HTR-8/SVneo (cell line): ENCODE measurements at regions not wholly inside any gene's neighbourhood (a gene's known extent, or its start where the extent isn't known, plus 50 kb on each side); places are given as distances from the start of the nearest gene placed in this dataset.
"Not testable (repeated sequence)": the region's sequence is repeated elsewhere in the genome, so short reads cannot be mapped to it uniquely, and the experiment has no call there.

ENCODE experiments used
- DNase-seq: peaks from one replicate; pipeline ENCODE4 v3.0.0; 2011; ENCODE audit warnings: low spot score, mixed read lengths; ENCODE audit not compliant: insufficient read length
- FAIRE-seq: peaks from 2 replicates; lab custom pipeline; 2011; peaks lifted over from hg19 to GRCh38; lab: Jason Lieb, UNC

DNA sequence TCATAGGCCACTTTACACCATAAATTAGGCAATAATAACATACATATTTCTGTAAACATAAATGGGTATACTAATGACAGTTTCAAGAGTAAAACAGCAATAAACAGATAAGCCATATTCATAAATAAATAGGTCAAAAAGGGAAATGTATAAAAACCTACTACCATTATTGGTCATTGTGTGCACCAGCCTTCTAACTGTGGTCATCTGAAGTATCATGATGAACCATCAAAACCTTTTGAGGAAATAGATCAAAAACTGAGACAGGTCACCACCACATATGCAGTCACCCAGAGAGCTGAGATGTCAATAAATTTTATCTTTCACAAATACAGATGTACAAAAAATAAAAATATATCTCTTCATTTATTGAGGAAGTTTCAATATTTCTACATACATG, 438.8 kb upstream of the FAM174A start:
- DNase-seq, FAIRE-seq: not testable (repeated sequence)

DNA sequence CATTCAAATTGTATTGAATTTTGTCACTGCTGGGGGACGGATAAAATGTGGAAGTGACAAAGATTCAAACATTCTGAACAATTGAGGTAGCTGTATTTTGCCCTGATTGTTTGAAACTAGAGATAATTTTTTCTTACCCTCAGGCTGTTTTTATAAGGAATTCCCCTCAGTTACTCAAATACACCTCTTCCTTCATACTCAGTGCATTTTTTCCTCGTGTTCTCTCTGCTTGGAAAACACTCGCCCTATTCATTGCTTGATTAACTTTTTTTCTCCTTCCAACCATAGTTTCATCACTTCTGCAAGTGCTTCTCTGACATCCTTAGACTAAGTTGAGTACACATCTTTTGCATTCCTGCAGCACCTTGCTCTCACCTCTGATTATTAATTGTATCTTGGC, 454.5 kb upstream of the FAM174A start:
- not testable (repeated sequence) for DNase-seq, FAIRE-seq

DNA sequence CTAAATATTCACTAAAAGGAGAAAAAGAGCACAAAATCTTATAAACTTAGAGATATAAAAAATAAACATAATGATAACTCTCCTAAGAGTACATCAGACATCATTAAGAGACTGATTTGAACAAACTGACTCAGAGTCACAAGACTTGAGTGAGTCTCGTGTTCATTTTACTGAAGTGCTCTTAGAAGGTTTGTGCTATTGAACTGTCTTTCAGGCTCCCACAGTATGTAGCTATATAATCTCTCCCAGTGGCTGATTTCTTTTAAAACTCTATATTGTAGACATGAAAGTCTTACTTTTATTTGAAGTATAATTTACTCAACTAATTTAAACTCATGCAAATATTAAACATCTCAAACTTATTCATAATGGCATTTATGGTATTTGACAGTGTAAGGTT, 456.0 kb upstream of the FAM174A start:
- DNase-seq, FAIRE-seq: not testable (repeated sequence)

DNA sequence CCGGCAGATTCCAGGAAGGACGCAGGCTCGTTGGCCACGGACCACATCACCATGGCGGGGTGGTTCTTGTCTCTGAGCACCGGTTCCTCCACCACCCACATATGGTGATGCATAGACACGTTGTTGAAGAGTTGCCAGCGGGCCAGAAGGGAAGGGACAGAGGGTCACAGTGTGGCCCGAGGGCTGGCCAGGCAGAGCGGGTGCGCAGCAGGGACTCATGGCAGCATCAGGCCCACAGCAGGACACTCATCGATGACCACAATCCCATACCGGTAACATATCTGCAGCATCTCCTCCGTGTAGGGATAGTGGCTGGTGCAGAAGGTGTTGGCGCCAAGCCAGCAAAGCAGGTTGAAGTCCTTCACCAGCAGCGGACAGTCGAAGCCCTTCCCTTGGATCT, 469.2 kb upstream of the FAM174A start:
- not testable (repeated sequence) for DNase-seq, FAIRE-seq

DNA sequence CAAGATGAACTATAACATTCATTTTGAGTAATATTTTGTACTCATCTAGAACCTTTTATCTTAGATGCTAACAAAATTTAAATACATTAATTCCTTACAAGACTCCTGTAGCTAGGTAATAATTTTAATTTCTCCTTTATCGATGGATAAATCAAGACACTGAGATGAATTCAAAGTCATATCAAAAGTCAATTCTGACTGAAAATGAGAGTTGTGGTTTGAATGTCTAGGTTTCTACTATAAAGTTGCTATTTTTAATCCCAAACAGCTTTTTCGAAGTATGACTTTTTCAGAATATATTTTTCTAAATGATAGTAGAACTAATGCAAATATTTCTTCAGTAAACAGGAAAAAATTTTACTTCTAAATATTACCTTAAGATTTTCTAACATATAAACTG, 491.7 kb upstream of the FAM174A start:
- DNase-seq (no peak), FAIRE-seq (no peak)

DNA sequence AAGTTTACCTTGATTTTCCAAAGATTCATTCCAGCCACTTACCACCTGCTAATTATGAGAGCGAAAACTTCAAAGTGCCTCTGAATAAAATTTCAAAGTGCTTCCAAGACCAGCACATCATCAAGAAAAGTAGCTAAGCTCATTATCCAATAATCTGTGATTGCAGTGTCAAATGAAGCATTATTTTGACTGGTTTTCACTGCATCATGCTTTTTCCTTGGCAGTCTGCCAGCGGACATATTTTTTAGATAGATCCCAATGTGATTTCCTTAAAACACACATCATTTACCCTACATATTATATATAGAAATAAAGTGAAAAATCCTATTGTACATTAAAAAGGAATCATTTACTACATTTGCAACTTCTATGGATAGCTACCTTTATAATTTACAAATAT, 508.6 kb upstream of the FAM174A start:
- FAIRE-seq (no peak), DNase-seq (no peak)

DNA sequence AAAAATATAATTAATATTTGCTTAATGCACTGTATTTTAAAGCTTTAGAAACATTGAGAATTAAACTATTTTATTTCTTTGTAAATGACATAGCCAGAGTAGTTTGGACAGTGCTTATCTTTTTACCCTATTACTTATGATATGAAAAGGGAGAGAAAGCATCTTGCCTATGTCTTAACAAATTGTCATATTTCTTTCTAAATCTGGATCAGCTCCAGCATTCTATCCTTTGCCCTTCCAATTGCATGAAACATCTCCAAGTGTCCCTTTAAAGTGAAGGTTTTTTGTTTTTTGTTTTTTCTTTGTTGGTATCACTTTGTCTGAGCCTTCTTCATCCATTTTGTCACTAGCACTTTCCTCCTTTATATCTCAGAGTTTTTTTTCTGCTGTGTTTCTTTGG, 511.6 kb upstream of the FAM174A start:
- FAIRE-seq: no peak

DNA sequence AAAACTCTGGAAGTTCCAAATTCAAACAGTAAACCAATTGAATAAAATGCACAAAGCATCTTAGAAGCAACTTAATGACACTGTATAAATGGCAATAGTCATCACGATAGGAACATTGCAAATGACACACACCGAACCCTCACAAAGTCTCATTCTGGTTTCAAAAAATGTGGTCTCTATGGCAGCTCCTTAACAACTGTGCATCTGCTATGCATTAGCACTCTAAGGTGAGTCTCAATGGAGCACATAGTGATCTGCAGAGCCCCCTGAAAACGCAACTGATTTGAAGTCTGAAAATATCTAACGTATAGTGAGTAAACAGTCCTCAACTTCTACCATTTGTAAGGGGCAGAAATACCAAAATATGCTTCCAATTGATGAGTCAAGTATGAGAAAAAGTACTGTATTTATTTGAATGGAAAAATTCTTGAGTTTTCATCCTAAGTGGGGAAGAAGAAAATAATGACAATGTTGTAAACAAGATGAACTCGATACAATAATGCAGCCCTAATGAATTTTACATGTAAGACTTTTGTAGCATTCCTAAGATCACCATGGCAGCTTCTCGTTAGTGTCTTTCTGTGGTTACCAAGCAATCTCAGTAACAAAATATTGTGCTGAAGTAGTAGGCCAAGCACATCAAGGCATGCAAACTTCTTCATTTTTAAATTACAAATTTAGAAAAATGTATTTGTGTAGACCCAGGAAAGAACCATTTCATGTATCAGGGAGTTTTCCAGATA, 517.5 kb upstream of the FAM174A start:
- DNase-seq (no peak), FAIRE-seq (no peak)

More for the DNA sequence above, 511.6 kb upstream of the FAM174A start:
- DNase-seq: no peak

DNA sequence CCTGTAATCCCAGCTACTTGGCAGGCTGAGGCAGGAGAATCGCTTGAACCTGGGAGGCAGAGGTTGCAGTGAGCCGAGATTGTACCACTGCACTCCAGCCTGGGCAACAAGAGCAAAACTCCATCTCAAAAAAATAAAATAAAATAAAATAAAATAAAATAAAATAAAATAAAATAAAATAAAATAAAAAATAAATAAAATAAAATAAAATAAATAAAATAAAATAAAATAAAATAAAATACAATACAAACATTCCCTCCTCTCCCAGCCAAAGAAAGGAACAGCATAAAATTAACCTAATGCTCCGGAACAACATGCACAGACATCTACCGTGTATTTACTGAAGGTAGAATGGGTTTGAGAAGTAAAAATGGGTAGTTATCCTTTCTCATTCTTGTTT, 521.9 kb upstream of the FAM174A start:
- FAIRE-seq, DNase-seq: not testable (repeated sequence)

DNA sequence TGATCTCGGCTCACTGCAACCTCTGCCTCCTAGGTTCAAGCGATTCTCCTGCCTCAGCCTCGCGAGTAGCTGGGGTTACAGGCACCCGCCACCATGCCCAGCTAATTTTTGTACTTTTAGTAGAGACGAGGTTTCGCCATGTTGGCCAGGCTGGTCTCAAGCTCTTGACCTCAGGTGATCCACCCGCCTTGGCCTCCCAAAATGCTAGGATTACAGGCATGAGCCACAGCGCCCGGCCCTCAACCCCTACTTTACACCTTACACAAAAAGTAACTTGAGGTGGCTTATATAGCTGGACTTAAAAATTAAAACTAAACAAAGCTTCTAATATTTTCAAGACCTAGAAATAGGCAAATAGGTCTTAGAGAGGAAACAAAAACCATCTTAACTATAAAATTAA, 524.0 kb upstream of the FAM174A start:
- not testable (repeated sequence) for FAIRE-seq, DNase-seq

DNA sequence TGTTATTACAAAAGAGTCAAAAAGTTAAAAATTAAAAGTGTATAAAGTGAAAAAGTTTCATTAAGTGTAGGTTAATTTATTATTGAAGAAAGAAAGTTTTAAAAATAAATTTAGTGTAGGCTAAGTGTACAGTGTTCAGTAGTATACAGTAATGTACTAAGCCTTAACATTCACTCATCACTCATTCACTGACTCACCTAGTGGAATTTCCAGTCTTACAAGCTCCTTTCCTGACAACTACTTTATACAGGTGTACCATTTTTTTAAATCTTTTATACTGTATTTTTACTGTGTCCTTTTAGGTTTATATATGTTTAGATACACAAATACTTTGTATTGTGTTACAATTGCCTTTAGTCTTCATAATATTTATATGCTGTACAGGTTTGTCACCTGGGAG, 530.2 kb upstream of the FAM174A start:
- FAIRE-seq: no peak
- DNase-seq: no peak

DNA sequence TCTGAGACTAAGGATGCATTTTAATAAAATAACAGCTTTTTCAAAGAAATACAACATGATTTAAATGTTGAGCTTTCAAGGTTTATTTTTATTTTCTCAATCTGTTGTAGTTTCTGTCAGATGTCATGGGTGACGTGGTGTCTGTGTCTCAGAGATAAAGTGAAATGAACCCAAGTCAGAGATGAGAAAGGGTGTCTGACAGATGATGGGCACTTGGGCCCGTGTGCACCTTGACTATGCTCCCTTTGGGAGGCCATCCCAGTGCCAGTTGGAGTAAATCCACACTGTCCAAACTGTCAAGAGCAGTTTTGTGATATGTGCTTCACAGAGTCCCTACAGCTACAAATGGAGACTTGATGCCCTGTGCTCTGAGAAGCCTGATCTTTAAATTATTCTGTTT, 536.9 kb upstream of the FAM174A start:
- DNase-seq: no peak
- FAIRE-seq: no peak

DNA sequence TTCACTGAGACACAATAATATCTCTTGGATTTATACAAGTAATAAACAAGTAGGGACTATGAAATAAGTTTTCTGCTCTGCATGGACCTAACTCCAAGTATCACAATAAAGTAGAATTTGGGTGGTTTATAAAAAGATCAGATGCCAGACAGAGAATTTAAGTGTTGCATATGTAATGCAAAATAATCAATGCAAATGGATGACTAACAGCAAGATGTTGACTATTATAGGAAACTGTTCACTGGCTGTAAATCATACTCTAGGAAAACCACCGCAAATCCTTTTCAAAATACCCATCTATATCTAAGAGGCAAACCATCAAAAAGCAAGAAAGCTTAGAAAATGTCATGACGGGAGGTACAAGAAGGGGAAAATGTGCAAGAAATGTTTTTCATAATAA, 539.8 kb upstream of the FAM174A start:
- no peak for FAIRE-seq
- no peak for DNase-seq

DNA sequence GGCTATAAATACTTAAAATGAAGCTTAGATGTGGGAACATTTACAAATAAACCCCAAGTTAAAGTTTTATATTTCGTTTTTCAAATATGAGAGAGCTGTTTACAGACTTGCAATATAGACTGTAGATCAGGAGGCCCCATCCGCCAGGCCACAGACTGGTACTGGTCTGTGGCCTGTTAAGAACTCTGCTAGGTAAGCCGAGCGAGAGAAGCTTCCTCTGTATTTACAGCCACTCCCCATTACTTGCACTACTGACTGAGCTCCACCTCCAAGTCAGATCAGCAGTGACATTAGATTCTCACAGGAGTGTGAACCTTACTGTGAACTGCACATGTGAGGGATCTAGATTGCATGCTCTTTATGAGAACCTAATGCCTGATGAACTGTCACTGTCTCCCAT, 561.4 kb upstream of the FAM174A start:
- FAIRE-seq (no peak), DNase-seq (no peak)

DNA sequence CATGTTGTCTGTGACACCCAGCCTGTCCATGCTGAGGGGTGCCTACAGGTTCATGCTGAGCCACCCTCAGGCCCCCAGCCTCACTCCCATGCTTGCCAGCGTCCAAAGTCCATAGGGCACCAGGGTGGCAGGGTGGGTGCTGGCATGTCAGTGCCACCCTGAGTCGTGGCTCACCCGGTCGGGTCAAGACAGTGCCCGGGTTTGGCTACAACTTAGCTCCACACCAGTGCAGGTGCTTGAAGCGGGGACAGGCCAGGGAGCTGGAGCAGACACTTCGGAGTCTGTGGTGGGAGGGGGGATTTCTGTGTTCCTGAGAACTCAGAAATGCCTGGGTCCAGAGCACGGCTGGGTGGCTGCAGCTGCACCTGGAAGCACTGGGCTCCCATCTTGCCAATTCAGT, 579.2 kb upstream of the FAM174A start:
- DNase-seq (no peak), FAIRE-seq (no peak)

DNA sequence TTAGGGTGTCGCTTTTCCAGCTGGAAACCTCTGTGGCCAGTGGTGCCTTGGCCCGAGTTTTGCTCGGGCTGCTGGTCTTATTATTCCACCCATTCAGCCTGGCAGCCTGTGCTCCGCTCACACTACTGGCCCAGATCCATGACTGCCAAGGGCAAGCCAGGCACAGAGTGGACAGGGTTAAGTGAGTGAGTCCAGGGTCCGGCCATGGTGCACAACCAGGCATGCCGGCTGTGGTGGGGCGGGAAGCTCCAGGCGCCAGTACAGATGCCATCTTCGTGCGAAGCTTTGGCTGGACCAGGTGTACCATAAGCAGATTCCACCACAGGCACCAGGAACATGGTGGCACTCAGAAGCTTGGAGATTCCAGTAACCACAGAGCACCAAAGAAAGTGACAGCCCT, 580.2 kb upstream of the FAM174A start:
- no peak for FAIRE-seq
- DNase-seq: no peak

DNA sequence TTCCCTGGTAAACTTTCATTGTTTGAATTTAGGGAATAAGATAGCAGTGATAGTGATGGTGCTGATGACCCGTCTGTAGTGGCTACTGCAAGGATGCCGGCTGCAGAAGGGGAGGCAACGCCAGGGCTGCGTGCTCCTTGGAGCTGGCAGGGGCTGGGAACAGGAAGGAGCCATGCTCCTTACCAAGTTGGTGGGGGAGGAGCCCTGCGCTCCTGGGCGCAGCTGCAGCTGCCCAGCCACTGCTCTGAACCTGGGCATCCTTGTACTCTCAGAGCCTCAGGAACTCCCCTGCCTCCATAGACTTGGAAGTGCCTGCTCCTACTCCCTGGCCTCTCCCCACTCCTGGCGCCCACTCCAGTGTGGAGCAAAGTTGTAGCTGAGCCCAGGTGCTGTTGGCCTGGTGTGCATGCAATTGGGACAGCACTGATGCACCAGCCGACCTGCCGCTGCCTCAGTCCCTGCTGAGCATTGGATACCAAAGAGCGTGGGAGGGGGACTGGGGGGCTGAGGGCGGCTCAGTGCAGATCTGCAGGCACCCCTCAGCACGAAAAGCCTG, 585.1 kb upstream of the FAM174A start:
- FAIRE-seq: no peak
- no peak for DNase-seq

DNA sequence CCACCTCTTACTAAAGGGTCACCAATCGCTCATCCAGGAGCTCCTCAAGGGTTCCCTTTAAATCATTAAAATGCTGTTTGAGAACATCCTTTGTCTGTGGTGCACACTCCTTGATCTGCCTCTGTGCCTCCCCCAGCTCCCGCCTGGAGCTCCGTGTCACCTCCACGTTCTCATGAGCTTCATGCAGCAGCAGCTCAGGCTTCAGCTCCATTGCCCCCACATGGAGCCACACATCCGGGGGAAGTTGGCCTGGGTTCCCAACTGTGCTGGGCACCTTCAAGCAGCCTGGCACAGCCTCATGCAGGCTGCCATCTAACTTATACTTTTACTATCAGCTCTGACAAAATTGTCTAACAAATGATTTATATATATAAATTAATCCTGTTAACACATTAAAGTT, 585.8 kb upstream of the FAM174A start:
- DNase-seq (no peak), FAIRE-seq (no peak)

DNA sequence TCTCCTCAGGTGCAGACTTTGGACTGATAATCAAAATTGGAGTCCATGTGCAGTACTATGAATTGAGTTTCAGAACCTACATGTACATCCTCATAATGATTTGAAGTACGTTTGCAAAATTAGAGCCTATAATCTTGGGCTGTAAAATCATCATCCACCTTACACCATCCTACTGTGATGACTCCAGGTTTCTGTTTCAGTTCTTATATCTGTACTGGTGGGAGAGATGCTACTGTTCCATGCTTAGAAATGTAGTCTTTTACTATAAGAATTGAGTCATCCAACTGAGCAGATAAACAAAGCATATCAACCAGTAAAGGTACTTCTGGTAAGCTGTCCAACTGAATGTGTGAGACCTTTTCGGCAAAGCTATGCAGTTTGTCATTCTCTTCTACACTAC, 586.3 kb upstream of the FAM174A start:
- FAIRE-seq: no peak

DNA sequence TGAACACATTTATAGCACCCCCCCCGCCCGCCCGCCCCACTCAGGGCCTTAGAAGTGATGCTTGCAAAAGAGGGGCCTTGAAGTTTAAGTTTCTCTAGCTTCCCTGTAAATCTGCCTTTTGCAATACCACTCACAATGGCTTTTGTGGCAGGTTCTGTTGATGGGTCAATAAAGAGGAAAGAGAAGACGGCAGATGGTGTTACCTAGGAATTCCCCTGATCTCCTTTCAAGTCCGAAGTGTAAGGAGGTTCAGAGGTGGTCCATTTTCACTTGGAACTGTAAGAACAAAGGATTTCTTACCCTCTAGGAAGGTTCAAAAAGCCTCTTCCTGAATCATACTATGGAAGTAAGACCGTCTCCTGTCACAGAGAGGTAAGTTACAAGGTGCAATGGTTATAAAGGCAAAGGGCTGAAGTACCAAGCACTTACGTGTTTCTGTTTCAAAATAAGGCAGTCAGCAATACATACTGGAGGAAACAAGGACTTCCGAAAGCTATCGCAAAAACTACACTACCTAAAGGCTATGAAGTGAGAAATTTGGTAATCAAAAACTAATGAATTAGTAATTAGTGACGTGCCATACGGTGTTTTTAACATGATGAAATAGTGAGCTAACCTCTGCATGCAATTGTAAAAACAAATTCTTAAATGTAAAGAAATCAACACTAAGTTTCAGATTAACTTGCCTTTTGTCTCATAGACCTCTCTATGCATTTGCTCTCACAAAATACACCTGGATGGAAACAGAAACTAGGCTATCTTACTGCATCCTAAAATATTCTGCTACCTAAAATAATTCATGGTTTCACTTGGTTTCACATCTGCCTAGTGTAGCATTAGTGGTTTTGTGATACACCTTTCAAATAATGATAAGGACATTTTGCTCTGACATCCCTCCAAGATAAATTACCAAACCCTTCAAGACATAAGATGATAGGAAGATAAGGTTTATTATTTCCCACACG, 589.4 kb upstream of the FAM174A start:
- DNase-seq: no peak
- FAIRE-seq: no peak

More for the DNA sequence above, 586.3 kb upstream of the FAM174A start:
- DNase-seq: no peak

DNA sequence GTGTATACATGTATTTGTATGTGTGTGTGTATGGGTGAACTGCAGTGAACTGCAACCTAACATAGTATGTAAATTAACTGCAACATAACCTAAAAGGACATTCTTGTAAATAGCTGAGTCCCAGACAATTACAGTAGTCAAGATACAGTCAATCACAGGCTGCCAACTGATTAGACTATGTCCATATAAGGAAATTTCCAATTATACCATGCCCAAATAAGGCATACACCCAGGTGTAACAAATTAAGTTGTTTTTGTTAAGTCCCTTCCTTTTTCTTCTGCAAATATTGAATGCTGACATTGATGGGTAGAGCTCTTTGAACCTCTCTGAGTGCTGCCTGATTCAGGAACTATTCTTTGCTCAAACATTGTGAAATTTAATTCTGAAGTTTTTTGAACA, 594.6 kb upstream of the FAM174A start:
- DNase-seq: no peak
- no peak for FAIRE-seq
